ENCODE measurements at regions not wholly inside any gene's neighbourhood (a gene's known extent, or its start where the extent isn't known, plus 50 kb on each side); places are given as distances from the start of the nearest gene placed in this dataset.

GRCh38 chr17:33475594-33475993 is 182.5 kb upstream of the ASIC2 start:
- DNase-seq (ENCODE audit: low spot score), result no peak

- no peak for DNase-seq (ENCODE audit: low spot score)
Measured at GRCh38 chr17:33481652-33482051, 188.6 kb upstream of the ASIC2 start.

- DNase-seq (ENCODE audit: low spot score), result no peak
Measured at GRCh38 chr17:33482636-33483035, 189.5 kb upstream of the ASIC2 start.

- no peak for DNase-seq (ENCODE audit: low spot score)
Measured at GRCh38 chr17:33484559-33484958, 191.5 kb upstream of the ASIC2 start.

GRCh38 chr17:33486135-33486885 is 193.2 kb upstream of the ASIC2 start:
- no peak for DNase-seq (ENCODE audit: low spot score)

GRCh38 chr17:33487187-33487879 is 194.2 kb upstream of the ASIC2 start:
- no peak for DNase-seq (ENCODE audit: low spot score)

GRCh38 chr17:33491871-33492481 is 198.9 kb upstream of the ASIC2 start:
- DNase-seq (ENCODE audit: low spot score), result no peak

- DNase-seq (ENCODE audit: low spot score), result no peak
Measured at GRCh38 chr17:33492731-33493265, 199.7 kb upstream of the ASIC2 start.

- no peak for DNase-seq (ENCODE audit: low spot score)
Measured at GRCh38 chr17:33493566-33493965, 200.5 kb upstream of the ASIC2 start.

GRCh38 chr17:33494151-33494550 is 201.1 kb upstream of the ASIC2 start:
- DNase-seq (ENCODE audit: low spot score), result no peak

GRCh38 chr17:33497623-33498022 is 204.5 kb upstream of the ASIC2 start:
- DNase-seq (ENCODE audit: low spot score), result no peak

GRCh38 chr17:33498069-33498468 is 205.0 kb upstream of the ASIC2 start:
- no peak for DNase-seq (ENCODE audit: low spot score)

GRCh38 chr17:33499040-33499439 is 205.9 kb upstream of the ASIC2 start:
- no peak for DNase-seq (ENCODE audit: low spot score)

- DNase-seq (ENCODE audit: low spot score), result no peak
Measured at GRCh38 chr17:33500151-33500550, 207.1 kb upstream of the ASIC2 start.

- DNase-seq (ENCODE audit: low spot score), result no peak
Measured at GRCh38 chr17:33501185-33501584, 208.1 kb upstream of the ASIC2 start.

- DNase-seq (ENCODE audit: low spot score), result no peak
Measured at GRCh38 chr17:33504571-33504970, 211.5 kb upstream of the ASIC2 start.

- no peak for DNase-seq (ENCODE audit: low spot score)
Measured at GRCh38 chr17:33506889-33507650, 214.0 kb upstream of the ASIC2 start.

GRCh38 chr17:33508215-33508614 is 215.1 kb upstream of the ASIC2 start:
- DNase-seq (ENCODE audit: low spot score), result no peak

- no peak for DNase-seq (ENCODE audit: low spot score)
Measured at GRCh38 chr17:33509331-33509730, 216.2 kb upstream of the ASIC2 start.

GRCh38 chr17:33511670-33512069 is 218.6 kb upstream of the ASIC2 start:
- no peak for DNase-seq (ENCODE audit: low spot score)

- no peak for DNase-seq (ENCODE audit: low spot score)
Measured at GRCh38 chr17:33512113-33512512, 219.0 kb upstream of the ASIC2 start.

- no peak for DNase-seq (ENCODE audit: low spot score)
Measured at GRCh38 chr17:33513769-33514168, 220.7 kb upstream of the ASIC2 start.

Data from COLO829 (cell line).